Activated gamma-delta T cell treated with Interleukin-2 at 50 U/mL for 16 hours (primary cell): ENCODE measurements at regions not wholly inside any gene's neighbourhood (a gene's known extent, or its start where the extent isn't known, plus 50 kb on each side); places are given as distances from the start of the nearest gene placed in this dataset.

ENCODE experiments used
- DNase-seq: peaks from one replicate; pipeline ENCODE4 v3.0.0-alpha.2; 2020

GRCh38 chr2:104179644-104180043 lies 674.3 kb upstream of the POU3F3 start:
- no peak for DNase-seq

DNA sequence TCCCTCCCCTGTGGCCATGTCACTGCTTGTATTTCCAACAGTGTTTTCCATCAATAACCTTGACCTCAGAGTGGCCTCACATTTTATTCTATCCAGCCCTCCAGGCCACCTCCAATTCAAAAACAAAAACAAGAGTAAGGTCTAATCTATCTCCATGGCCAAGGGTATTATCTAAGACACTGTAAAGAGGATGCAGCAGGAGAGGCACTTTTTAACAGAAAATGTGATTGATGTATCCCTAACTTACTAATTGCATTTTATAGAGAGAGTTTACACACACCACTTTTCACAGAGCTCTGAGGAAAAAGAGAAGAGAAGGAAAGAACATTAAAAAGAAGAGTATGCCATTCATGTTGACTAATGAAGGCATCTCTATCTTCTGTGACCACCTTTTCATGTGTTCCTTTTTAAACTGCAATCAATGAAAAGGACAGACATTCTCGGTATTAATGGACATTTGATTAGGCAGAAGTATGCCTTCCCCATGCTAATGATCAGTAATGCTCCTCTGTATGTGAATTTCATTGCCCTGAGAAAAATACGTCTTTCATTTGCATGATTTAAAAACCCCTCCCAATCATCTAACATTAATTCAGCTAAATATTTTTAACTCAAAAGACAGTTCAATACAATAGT lies 653.3 kb upstream of the POU3F3 start:
- DNase-seq, result no peak

DNA sequence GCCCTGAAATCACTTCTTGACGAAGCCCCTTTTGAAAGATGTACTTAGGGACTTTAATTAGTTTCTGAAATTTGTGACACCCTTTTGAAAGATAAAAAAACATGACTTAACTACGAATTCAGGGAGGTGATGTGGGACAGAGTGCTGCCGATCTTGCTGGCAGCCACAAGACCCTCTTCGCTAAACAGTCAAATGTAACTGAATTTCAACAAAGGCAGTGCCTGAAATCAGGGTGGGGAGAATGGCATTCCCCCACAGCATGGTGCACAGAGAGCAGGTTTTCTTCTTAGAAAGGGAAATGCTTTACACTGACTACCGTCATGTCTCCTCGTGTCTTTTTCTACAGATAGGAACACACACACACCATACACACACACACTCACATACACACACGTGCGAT lies 640.2 kb upstream of the POU3F3 start:
- no peak for DNase-seq

- no peak for DNase-seq
Measured at GRCh38 chr2:104215269-104216161, 638.4 kb upstream of the POU3F3 start.

DNA sequence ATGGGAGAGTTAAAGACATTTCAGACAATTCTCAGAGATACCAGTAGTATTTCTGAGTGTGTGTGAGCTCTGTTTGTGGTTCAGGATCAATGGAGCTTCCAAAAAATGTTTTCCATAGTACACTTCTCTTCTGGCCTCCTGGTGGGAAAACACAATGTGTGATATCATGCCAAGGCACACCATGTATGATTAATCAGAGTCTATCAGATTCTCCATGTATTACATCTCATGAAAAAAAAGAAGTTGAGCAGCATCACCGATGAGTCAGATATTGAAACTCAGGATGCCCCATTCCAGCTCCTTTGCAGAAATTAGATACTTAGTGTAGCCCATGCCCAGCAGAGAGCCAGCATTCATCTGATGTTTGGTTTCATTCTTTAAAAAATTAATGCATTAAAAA lies 620.3 kb upstream of the POU3F3 start:
- DNase-seq, result no peak

- no peak for DNase-seq
Measured at GRCh38 chr2:104236491-104236890, 617.4 kb upstream of the POU3F3 start.

- no peak for DNase-seq
Measured at GRCh38 chr2:104240984-104241383, 612.9 kb upstream of the POU3F3 start.

DNA sequence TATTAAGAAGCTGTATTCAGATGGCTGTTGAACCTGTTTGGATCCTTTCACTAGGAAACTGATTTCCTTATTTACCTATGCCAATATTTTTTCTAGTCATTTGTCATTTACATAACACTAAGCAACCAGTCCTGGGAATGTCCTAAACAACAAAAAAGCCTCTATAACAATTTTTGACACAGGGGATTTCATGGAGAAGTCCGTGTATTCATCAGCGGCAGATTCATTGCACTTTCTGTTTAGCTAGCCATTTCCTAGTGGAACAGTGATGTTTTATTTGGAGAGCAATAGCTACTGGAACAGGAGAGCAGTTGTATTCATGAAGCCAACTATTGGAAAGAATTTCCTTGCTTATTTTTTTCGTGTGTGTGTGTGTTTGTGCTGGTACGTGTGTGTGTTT lies 604.3 kb upstream of the POU3F3 start:
- no peak for DNase-seq

GRCh38 chr2:104250635-104251034 lies 603.3 kb upstream of the POU3F3 start:
- DNase-seq, result no peak

DNA sequence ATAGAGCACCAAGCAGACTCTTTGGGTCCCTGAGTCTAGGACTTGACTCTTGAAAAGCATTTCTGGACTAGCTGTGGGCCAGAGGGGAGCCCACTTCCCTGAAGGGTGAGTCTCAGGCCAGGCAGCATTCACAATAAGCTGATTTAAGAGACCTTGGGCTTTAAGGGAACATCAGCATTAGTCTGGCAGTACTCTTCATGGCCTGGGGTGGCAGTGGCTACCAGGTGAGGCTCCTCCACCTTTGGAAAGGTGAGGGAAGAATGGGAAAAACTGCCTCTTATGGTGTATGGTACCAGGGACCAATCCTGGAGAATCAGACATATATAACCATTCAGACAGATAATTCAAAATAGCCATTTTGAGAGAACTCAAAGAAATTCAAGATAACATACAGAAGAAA lies 599.9 kb upstream of the POU3F3 start:
- no peak for DNase-seq

DNA sequence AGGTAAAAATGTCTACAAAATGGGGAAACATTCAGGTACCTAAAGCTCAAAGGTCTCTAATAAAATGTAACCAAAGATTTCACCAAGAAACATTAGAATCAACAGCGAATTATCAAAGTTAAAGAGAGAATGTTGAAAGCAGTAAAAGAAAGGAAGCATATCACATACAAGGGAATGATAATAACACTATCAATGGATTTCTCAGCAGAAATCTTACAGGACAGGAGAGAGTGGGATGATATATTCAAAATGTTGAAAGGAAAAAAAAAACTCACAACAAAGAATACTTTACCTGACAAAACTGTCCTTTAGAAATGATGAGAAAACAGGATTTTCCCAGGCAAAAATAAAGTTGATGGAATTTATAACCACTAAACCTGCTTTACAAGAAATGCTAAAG lies 591.2 kb upstream of the POU3F3 start:
- no peak for DNase-seq

GRCh38 chr2:104279646-104280045 lies 574.3 kb upstream of the POU3F3 start:
- no peak for DNase-seq

DNA sequence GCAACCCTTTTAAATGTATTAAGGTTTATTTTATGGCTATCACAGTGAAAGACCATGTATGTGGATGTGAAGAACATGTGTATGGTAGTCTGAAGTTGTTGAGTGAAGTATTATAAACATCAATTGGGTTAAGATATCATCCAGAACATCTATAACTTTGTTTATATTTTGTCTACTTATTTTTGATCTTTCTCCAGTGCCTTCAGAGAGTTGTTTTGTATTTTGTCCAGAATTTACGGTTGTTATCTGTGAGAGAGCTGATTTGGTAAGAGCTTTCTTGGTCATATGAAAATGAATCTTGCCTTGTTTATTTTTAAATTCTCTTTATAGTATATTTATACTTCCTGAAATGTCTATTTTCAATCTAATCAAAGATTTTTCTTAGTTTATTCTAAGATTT lies 573.7 kb upstream of the POU3F3 start:
- no peak for DNase-seq

DNA sequence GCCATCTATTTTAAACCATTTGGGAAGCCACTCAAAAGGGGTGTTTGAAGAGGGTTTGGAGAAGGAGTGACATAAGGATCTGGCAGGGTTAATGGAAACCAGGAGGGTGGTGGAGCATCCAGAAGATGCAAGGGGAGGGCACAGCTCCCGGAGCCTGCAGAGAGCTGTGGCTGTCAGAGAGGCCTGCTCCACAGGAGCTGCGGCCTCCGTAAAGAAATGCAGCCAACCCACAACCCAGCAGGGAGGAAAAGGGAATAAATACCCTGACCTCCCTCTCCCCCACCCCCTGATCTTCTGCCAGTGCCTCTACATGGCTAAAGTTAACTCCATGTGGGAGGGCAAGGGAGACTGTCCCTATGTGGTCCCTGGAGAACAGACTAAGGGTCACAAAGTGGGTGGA lies 567.1 kb upstream of the POU3F3 start:
- no peak for DNase-seq

DNA sequence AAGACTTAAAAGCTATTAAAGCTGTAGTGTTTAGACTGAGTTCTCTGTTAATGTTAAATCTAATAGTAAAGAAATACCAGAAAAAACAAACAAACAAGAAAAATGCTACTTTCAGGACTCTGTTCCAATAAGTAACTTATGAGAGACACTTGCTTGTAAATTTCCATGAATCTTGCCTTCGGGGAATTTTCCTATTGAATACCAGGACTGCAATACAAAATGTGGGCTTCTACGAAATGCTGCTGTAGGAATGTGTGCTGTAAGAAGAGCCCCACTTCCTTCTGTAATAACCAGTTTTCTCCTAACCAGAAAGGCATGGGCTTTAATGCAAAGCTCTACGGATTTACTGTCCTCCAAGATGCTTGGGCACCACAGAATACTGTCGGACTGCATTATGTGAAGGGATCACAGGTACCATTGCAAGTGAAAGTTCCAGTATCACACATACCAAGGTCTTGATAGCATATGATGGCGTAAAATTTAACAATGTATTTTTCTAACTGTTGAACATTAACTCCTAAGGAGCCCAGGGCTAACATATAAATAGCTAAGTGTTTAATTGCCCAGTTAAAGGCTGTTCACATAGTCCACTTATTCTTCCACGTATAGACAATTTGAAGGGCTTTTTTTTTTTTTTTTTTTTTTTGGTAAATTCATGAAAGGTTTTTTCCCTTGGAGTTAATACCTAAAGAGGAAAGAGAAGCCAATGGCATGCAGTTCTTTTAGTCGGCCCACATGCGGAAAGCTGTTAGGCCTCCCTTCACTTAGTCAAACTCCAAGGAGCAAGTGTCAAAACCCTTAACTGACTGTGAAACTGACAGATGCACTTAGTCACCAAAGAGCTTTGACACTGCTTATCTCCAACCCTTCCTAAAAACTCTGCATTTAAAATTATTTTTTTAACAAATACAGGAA lies 564.0 kb upstream of the POU3F3 start:
- DNase-seq, result no peak

DNA sequence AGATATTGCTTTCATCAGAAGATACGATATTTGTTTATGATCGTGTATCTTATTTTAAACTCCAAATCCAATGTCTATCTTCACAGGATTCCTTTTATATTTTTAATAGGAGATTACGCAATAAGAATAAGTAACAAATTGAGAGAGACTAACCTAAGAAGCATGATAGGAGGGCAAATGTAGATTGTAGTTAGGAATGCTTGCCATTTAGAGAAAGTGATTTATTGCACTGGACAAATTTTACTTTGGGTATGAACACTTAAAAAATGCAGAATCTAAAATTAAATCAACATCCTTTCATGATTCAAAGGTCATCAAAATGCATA lies 563.4 kb upstream of the POU3F3 start:
- no peak for DNase-seq

DNA sequence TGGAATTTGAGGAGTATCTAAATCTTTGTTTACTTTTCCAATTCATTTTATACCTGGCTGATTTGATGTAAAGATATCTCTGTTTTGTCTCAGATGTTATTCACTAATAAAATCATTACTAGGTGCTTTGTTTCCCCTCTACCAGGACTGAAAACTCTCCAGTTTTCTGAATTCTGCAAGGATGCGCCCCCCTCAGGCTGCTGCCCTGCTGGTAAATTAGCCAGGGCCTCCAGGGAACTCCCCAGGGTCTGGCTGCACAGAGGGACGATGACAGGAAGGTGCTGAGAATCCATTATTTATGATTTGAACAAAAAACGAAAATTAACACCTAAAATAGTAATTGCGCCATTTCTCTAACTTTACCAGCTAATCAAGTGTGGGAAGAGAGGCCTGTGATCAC lies 541.2 kb upstream of the POU3F3 start:
- no peak for DNase-seq

- DNase-seq, result no peak
Measured at GRCh38 chr2:104318001-104318665, 535.8 kb upstream of the POU3F3 start.

GRCh38 chr2:104321116-104321795 lies 532.7 kb upstream of the POU3F3 start:
- DNase-seq, result no peak

- DNase-seq, result no peak
Measured at GRCh38 chr2:104321796-104322349, 532.0 kb upstream of the POU3F3 start.

GRCh38 chr2:104332731-104333130 lies 521.2 kb upstream of the POU3F3 start:
- no peak for DNase-seq

DNA sequence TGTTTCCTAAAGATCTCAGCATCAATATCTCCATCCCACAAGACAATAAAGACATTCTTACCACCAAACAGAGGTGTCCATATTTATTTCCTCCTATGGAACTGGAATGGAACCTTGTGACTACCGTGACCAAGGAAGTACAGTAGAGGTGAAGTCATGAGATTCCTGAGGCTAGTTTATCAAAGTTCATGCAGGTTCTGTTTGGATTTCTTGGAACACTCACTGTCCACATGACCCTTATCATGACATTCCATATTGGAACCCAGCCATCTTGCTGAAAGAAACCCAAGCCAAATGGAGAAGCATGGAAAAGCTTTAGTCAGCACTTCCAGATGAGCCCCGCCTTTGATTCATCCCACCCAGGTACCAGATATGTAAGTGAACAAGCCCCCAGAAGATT lies 516.0 kb upstream of the POU3F3 start:
- no peak for DNase-seq
